Left colon (tissue), 2 donors: ENCODE measurements at regions not wholly inside any gene's neighbourhood (a gene's known extent, or its start where the extent isn't known, plus 50 kb on each side); places are given as distances from the start of the nearest gene placed in this dataset.

Experiments
- ATAC-seq: fragments of 200-7000 bp; cut with Tn5 transposase; one replicate; pipeline ENCODE4 v1.9.1; 2020; ENCODE audit warnings: mild to moderate bottlenecking, moderate library complexity
- DNase-seq, 2 donors: peaks; one replicate each; pipeline ENCODE4 v3.0.0-alpha.2; 2020
- intact Hi-C, 2 donors: fragments of 100-400 bp; cut with DNase I in 1 of 2; cut with micrococcal nuclease in 1 of 2; formaldehyde crosslinking; loops; one replicate each; pipeline versions ENCODE4 v1.11.2 to v1.14.0; 2022; cut with DNase I, micrococcal nuclease
- donor health status: DM: no; HTN: no; CAD: no.
- donor health status: DM: yes; HTN: yes; CAD: no.

DNA sequence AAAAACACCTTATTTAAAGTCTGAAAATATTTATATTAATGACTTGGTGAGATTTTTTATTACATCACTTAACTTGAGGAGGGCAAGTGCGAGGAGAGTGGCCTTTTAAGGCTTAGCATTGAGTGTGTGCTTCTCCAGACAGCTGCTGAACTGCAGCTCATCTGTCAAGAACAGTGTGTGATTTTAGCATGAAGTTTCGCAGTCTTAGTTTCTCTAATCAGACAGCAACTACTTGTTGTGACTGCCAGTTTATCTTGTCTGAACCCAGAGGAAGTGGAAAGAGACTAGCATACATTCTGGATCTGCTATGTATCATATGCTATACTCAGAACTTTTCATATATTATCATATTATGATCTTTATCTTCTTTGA lies 291.7 kb upstream of the ROPN1 start:
- no peak for ATAC-seq
- no peak for DNase-seq
- intact Hi-C loops: loop anchor here in 1 of 2 donors (10.0 kb wide), 1 partner anchor 269 kb away; no protein-coding TSS in a partner anchor

DNA sequence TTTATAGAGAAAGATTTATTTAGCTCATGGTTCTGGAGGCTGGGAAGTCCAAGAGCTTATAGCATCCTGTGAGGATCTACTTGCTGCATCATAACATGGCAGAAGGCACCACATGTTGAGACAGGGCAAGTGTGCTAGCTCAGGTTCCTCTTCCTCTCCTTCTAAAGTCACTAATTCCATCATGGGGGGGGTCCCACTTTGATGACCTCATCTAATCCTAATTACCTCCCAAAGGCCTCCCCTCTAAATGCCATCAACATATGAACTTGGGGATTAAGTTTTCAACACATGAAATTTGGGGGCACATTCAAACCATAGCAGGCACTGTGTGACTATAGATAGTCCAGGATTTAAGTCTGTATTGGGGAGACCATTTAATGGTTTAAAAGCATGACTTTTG lies 297.1 kb upstream of the ROPN1 start:
- DNase-seq (no peak), ATAC-seq (no peak)
- intact Hi-C loops: loop anchor here in 1 of 2 donors (10.0 kb wide), 1 partner anchor 274 kb away; no protein-coding TSS in a partner anchor

DNA sequence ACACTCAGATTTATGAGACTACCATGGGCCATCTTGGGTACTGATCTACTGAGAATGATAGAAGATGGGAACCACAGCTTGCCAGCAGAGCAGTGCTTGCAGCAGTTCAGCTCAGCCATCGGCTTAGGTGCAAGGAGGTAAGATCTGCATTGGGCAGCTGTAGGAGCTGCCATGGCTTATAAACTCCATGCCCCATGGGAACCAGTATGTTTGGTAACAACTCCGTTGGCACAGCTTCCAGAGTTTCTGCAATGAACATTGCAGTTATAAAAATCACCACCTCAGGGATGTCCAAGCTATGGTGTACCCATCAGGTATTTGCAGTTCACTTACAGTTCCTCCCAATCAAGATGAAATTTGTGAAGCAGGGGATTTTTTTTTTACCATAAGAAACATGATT lies 299.1 kb upstream of the ROPN1 start:
- no peak for ATAC-seq
- no peak for DNase-seq
- intact Hi-C loops: no loop called here

DNA sequence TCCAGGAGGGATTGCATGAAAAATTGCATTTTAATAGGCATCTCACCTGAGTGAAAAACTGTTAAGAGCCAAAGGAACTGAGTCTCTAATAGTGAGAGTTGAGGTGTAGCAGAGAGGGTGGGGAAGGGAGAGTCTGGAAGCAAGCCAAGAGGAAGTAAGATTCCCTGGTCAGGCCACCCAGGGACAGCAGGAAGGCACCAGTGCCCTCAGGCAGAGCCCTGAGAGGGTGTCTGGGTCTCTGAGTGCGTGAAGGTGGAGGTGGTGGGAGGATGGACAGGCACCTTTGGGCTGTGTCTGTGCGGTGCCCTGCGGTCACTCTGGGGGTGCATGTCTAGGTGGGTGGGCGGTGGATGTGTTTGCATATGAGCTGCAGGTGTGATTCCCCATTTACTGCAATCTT lies 300.4 kb upstream of the ROPN1 start:
- intact Hi-C loops: no loop called here
- DNase-seq (peak; percentile 33 to 51), ATAC-seq (peak; percentile 99)

DNA sequence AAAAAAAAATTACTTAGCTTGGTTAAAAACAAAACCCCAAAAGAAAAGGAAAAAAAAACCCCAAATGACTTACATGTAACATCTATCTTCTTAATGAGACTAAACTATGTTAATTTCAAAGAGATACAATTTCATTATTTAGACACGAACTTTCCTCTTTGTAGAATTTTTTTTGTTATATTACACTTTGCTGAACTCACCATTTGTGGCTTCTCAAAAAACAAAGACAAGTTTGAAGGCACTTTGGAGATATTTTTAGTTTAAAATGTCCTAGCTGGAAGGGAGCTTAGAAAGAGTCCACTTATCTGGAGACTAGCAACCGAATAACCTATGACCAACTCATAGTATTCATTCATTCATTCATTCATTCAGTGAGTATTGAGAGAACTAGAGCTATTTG lies 301.7 kb upstream of the ROPN1 start:
- ATAC-seq (no peak), DNase-seq (no peak)
- intact Hi-C loops: no loop called here

DNA sequence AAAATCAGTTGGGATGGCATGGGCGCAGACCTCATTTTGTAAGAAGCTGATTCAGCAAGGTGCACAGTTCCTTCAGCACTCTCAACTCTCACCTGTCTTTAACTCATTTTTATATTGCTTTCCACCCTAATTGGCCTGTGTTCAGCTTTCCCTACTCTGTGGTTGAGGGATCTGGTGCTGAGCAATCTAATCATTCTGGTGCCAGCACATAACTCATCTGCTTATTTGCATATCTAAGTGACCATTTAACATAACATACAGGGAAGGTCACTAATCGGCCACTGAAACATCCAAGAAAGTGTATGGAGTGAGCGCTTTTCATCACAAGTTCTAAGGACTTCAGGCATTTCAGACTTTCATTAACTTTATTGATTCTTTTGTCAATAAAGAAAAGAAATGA lies 303.4 kb upstream of the ROPN1 start:
- no peak for DNase-seq
- intact Hi-C loops: no loop called here
- no peak for ATAC-seq

DNA sequence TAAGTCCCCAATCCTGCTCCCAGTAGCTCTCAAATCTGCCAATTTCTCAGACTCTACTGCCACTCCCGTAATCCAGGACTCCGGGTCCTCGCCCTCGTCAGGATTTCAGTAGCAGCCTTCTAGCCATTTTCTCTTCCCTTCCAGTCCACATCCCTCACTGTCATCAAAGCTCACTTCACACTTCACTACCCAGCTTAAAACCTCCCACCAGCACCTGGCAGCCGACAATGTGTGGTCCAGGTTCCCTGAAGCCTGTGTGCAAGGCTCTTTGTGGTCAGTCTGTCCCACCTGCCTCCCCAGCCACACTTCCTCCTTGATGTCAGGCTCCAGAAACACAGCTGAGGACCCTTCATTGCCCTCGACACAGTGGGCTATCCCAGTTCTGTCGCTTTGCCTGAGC lies 304.5 kb upstream of the ROPN1 start:
- ATAC-seq (no peak), DNase-seq (no peak)
- intact Hi-C loops: no loop called here

DNA sequence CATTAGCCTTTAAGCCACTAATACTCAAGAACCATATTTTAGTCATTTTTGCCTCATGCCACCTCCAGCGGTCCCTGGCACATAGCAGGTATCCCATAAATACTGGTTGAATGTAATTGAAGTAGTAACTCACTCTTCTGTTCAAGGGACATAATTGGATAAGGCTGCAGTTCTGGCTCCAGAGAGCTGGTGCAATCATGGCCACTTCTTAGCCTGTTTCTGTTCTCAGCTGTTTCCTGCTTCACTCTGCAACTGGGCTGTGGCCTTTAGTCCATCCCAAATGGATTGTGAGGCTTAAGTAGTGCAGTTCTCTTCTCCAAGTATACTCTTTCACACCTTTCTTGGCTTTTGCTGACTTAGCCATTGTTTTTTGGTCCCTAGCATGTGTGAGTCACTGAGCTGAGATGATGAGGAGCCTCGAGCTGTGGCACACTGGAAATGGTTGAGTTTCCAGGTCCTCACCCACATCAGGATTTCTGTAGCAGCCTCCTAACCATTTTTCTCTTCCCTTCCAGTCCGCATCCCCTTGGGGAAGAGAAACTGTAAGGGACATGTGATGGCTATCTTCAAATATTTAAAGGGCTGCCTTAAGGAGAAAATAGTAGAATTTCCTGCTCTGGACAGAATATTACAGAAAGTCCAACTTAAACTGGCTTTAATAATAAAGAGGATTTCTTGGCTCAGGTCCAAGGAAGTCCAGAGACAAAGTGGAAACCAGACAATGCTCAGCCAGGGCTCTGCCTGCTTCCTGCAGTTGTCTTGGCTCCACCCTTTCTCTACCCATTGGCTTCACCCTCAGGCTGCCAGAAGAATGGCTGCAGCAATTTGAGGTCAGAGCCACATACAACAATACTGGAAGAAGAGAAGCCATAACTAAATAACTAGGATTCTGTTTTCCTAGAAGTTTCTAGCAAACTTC lies 305.4 kb upstream of the ROPN1 start:
- ATAC-seq (peak; percentile 83), DNase-seq (no peak)
- intact Hi-C loops: no loop called here

DNA sequence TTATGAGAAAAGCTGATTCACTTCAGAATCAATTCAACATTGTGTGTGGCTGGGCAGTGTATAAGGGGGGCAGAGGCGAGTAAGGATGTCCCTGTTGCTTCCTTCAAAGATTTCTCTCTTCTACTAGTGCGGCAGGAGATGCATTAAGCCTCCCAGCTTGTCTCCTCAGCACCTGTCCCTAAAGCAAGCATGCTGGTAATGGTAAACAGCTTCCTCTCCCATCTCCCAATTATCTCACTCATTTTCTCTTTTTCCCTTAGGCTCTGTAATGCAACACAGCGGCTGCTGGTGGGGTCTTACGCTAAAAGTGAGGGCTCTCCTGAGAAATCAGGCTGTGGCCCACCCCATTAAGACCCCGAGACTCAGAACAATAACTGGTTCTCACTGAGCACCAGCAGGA lies 306.4 kb upstream of the ROPN1 start:
- ATAC-seq: no peak
- DNase-seq: no peak
- intact Hi-C loops: no loop called here

DNA sequence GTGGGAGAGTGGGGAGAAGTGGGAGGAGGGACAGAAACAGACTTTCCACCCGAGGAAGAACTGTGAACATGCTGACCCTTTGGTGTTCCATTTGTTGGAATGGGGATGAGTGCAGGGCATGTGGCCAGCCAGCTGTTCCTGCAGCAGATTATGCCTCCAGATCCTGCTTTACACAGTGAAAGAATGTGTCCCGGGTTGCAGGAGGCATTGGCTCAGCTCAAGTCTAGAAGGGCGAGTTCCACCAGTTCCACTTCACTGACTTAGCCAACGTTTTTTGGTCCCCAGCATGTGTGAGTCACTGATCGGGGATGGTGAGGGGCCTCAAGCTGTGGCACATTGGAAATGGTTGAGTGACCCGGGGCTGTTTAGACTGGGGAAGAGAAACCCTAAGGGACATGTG lies 307.0 kb upstream of the ROPN1 start:
- DNase-seq (no peak), ATAC-seq (no peak)
- intact Hi-C loops: no loop called here

DNA sequence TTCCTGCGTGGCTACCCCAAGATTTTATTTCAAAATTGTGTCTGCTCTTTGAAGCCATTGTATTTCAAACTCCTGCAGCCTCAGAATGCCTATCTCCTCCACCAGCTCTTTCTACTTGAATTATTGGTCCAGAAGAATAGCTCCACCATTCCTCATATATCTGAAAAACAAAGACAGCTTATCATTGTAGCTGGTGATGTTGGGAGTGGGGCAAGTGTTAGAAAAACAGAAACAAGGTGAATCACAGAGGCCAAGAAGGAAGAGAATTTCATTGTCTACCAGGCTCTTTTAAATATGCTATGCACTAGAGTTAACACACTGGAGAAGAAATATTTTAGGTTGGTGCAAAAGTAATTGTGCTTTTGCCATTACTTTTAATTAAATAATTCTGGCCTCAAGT lies 307.9 kb upstream of the ROPN1 start:
- intact Hi-C loops: no loop called here
- no peak for ATAC-seq
- DNase-seq: no peak

DNA sequence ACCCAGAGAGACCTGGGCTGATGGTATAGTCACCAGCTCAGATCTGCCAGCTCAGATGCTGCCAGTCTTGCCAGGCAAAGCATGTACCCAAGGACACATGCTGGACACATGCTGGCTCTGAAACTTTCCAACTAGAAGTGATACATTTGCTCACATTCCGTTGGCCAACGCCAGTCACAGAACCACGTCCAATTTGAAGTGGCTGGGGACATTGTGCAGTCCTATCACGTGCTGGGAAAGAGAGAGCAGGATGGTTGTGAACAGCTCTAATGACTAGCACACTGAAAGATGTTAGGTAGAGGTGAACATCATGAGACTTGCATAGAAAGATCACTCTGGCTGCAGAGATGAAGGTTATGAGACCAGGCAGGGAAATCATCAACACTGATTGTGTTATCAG lies 308.5 kb upstream of the ROPN1 start:
- DNase-seq (no peak), ATAC-seq (no peak)
- intact Hi-C loops: no loop called here

DNA sequence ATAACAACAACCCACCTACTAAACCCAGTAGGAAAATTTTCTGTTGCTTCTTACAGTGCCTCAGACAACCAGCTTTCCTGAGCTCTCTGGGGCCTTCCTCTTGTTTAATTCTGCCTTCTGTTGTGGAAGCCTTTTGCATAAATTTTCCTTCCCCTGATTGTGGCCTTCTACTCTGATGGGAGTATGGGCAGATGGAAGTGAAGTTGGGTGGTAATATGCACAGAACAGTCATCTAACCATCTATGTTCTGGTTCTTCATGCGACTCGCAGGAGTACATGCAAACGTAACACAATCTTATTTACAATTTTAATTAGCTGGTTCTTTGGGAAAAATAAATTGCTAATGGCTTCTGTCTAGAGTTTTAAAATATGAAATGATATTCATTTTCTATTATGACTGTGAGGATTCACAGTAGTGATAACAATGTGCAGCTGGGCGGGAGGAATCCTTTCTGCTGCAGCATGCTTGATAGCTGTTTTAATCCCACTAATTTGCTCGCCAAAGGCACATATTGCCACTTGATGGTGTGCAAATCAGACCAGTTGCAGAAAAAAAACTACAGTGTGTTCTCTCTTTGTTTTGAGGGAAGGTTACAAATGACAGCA lies 311.5 kb upstream of the ROPN1 start:
- no peak for DNase-seq
- intact Hi-C loops: no loop called here
- ATAC-seq: no peak

DNA sequence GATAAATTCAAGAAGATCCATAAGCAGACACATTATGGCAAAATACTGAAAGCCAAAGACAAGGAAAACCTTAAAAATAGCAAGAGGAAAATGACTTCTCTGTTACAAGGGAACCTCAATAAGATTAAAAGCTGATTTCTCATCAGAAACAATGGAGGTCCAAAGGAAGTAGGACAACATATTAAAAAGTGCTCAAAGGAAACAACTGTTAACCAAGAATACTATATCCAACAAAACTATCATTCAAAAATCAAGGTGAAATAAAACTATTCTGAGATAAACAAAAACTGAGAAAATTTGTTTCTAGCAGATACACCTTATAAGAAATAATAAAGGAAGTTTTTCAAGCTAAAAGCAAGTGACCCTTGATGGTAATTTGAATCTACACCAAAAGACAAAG lies 314.7 kb upstream of the ROPN1 start:
- DNase-seq (no peak), ATAC-seq (no peak)
- intact Hi-C loops: no loop called here

DNA sequence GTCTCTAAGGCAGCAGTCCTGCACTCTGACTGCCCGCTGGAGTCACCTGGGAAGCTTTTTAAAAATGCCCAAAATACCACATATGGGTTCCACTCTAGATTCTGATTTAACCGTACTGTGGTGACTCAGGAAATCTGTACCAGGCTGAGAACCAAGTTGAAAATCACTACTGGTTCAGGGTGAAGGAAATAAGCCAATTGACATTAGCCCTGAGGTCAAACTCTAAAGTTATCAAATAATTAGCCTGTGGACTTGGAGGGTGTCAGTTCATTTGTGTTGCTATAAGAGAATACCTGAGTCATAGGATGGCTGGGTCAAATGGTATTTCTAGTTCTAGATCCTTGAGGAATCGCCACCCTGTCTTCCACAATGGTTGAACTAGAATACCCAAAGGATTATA lies 321.7 kb upstream of the ROPN1 start:
- ATAC-seq: peak; percentile 63

DNA sequence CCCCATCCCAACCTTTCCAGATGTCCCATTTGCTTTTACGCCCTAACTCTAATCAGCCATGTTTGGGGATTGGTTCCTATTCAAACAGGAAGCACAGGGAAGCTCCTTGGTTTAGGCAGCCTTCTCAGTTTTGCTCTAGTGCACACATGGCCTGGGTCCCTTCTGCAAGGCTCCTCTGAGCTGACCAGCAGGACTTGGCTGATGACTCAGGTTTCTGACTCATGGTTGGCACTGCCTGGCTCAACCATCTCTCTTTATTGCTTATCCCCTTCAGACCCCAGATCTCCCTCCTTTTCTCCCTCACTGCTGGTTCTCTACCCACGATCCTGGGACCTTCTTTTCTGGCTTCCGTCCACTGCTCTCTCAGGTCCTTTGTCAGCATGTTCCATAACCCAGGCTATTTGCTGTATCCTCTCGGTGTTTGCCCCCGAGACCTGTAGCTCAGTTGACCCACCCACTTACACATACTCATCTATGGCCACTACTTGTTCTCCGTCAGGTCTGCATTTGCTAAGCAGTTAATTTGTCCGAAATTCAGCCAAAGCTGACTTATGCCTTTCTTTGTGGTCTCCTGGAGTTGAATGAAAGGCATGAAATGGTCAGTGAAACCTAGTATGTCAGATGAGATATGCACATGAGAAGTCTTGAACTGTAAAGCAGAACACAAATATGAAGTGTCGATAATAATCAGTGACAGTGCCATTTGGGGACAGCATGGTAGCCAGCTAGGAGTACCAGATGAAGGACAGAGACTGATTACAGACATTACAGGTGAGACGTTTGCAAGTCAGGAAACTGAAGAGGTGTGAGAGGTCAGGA lies 323.5 kb upstream of the ROPN1 start:
- ATAC-seq (no peak), DNase-seq (no peak)
- intact Hi-C loops: no loop called here

More for the DNA sequence above, 321.7 kb upstream of the ROPN1 start:
- intact Hi-C loops: no loop called here
- no peak for DNase-seq

DNA sequence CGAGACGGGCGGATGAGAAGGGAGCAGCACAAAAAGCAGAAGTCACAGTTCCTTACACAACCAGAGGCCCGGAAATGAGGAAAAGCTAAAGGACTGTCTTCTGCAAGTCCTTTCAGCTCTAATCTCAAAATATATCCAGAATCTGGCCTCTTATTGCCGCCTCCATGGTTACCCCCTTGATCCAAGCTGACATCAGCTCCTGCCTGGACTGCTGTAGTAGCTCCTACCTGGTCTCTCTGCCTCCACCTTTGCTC lies 324.0 kb upstream of the ROPN1 start:
- no peak for ATAC-seq
- intact Hi-C loops: no loop called here
- no peak for DNase-seq

DNA sequence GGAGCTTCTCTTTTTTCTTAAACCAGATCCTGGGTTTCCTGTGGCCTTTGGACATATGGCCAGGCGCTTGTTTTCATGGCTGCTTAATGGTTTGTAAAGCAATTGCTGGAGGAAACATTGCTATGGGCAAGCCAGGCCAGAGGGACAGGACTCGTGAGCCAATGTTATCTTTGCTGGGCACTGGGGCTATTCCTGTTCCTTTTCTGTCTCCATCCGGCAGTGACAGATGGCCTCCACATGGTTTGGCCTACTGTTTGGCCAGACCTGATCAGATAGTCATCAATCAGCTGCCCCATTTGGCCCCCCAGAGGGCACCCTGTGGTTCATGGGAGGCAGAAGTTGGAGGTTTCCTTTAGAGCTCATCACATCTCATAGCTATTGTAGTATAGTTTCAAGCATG lies 326.1 kb upstream of the ROPN1 start:
- no peak for ATAC-seq

DNA sequence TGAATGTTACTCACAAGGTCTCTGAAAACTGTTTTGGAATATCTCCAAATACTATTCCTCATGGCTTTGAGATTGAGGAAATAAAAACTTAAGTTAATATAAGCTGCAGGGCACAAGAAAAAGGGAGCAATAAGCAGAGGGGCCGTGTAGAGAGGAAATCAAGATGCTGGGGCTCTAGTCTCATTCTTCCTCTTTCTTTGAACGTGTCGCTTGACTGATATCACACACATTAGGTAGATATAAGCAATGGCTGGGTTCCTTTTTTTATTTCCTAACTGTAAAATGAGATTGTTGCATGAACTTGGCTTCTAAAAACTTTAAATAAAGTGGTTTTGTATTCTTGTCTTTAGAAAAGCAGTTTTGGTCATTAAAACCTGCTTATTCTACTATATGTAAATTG lies 326.7 kb upstream of the ROPN1 start:
- intact Hi-C loops: no loop called here
- ATAC-seq (no peak), DNase-seq (no peak)

More for the DNA sequence above, 326.1 kb upstream of the ROPN1 start:
- intact Hi-C loops: no loop called here
- no peak for DNase-seq

DNA sequence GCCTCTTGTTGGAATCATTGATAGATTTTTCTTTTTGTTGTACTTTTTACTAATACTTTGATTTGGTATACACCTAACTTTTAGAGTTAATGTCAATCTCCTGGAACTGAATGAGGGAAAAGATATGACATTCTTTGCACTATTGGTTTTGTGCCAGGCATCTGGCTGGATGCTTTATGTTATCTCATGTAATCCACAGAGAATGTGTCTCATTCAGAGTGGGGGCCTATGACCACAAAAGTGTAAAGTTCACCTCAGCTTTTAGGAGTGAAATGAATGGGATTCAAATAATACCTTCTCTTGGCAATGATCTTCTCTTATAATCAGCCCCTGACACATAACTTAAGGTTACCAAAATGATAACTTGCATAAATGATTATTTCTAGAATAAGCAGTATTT lies 329.1 kb upstream of the ROPN1 start:
- ATAC-seq (no peak), DNase-seq (no peak)
- intact Hi-C loops: no loop called here
